ENCODE measurements at regions not wholly inside any gene's neighbourhood (a gene's known extent, or its start where the extent isn't known, plus 50 kb on each side); places are given as distances from the start of the nearest gene placed in this dataset.

- H3K4me3 ChIP-seq (ENCODE audit: low read length) = no peak overlapping the region
- TF ChIP-seq CTCF (IDR thresholded peaks at IDR 0.05; ENCODE audit: insufficient read depth, low read depth, low read length, missing control alignments) = no peak
- no peak for DNase-seq (ENCODE audit: low read depth)
These were observed 449.9 kb downstream of the MATN1 start for GRCh38 chr1:30273456-30273855.

GRCh38 chr1:30273021-30273325, 450.4 kb downstream of the MATN1 start:
- DNase-seq (ENCODE audit: low read depth) = no peak
- no peak overlapping the region for H3K4me3 ChIP-seq (ENCODE audit: low read length)
- TF ChIP-seq CTCF (IDR thresholded peaks at IDR 0.05; ENCODE audit: insufficient read depth, low read depth, low read length, missing control alignments) = no peak

GRCh38 chr1:30272277-30273020, 450.9 kb downstream of the MATN1 start:
- no peak for TF ChIP-seq CTCF (IDR thresholded peaks at IDR 0.05; ENCODE audit: insufficient read depth, low read depth, low read length, missing control alignments)
- no peak for DNase-seq (ENCODE audit: low read depth)
- H3K4me3 ChIP-seq (ENCODE audit: low read length) = no peak overlapping the region

- no peak for DNase-seq (ENCODE audit: low read depth)
- no peak overlapping the region for H3K4me3 ChIP-seq (ENCODE audit: low read length)
- TF ChIP-seq CTCF (IDR thresholded peaks at IDR 0.05; ENCODE audit: insufficient read depth, low read depth, low read length, missing control alignments) = no peak
These were observed 451.7 kb downstream of the MATN1 start for GRCh38 chr1:30271401-30272276.

GRCh38 chr1:30270461-30270860, 452.9 kb downstream of the MATN1 start:
- no peak for TF ChIP-seq CTCF (IDR thresholded peaks at IDR 0.05; ENCODE audit: insufficient read depth, low read depth, low read length, missing control alignments)
- H3K4me3 ChIP-seq (ENCODE audit: low read length) = no peak overlapping the region
- no peak for DNase-seq (ENCODE audit: low read depth)

- no peak for DNase-seq (ENCODE audit: low read depth)
- no peak for TF ChIP-seq CTCF (IDR thresholded peaks at IDR 0.05; ENCODE audit: insufficient read depth, low read depth, low read length, missing control alignments)
- no peak overlapping the region for H3K4me3 ChIP-seq (ENCODE audit: low read length)
These were observed 454.3 kb downstream of the MATN1 start for GRCh38 chr1:30268923-30269666.

All from epithelial cell of esophagus (primary cell).